MV-4-11 (cell line): ENCODE measurements at regions not wholly inside any gene's neighbourhood (a gene's known extent, or its start where the extent isn't known, plus 50 kb on each side); places are given as distances from the start of the nearest gene placed in this dataset.

Experiments
- DNase-seq: peaks from one replicate; lab custom pipeline; 2025; lab: John Stamatoyannopoulos, UW

DNA sequence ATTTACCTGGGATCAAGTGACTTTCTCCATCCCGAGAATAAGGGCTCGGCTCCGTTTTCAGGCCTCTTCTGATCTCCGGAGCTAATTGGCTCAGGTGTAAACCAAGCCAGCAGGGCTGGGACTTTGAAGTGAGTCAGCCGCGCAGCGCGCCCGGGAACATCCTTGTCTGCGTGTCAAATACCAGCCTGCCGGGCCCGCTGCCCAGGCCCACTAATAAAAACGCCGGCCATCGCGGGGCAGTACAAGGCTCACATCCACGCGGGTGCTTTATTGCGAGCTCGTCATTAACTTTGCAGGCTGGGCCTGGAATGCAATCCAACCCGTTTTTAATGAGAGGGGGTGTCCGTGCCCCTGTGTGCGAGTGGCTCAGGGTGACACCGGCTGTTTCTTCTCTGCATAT, 416.8 kb downstream of the IRX2 start:
- DNase-seq = no peak

- no peak for DNase-seq
Observed at GRCh38 chr5:2333291-2333690, 418.2 kb downstream of the IRX2 start.

GRCh38 chr5:2332521-2332920, 419.0 kb downstream of the IRX2 start:
- DNase-seq = no peak

- DNase-seq = no peak
Observed at GRCh38 chr5:2330325-2331130, 420.9 kb downstream of the IRX2 start.

DNA sequence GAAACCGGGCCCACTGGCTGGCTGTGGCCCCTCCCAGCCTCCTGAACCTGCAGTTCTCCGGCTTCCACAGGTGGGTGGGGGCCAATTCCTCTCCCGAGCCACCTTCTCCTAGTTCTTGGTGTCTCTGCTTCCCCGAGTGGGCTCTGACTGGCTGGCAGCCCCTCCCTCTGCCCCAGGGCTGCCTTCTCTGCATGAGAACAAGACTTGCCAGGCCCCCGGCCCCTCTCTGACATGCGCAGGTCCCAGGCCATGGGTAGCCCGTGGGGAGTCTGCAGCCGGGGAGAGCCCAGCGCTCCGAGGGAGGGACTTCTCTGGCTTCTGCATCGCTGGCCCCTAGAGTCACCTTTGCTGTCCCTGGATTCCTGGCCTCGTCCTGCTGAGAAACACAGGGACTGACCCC, 421.7 kb downstream of the IRX2 start:
- DNase-seq = no peak

- DNase-seq = no peak
Observed at GRCh38 chr5:2326601-2327000, 424.9 kb downstream of the IRX2 start.

- DNase-seq = no peak
Observed at GRCh38 chr5:2324788-2325187, 426.7 kb downstream of the IRX2 start.

DNA sequence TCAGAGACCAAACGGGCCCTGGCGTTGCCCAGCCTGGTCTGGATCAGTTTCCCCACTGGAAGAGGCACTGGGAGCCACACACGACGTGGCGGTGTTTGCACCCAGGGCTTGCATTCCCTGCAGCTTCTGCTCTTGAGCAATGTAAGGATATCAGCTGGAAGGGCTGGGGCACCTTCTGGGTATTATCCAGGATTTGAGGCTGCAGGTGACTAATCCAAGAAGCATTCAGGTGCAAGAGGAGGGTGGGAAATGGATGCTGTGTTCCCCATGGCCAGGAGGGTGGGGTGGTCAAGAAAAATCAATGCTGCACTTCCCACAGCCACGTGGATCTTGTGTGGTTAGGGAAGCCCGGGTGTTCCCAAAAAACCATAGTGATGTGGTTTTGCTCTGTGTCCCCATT, 430.9 kb downstream of the IRX2 start:
- no peak for DNase-seq

DNA sequence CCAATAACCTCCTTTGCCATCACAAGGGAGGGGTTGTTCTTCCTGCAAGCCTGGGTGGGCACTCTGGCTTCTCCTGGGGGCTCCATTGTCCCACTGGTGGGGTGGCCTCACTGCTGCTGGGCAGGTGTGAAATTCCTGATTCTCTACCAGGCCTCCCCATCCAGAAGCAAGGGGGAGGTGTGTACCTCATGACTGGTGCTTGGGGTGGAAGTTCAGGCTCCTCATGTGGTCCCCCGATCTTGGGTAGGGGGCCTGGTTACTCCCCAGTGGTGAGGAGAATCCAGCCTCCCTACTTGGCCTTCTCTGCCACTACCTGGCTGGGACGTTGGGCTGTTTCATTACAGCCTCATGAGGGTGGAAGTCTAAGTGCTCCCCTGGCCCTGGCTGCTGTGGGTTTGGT, 433.9 kb downstream of the IRX2 start:
- no peak for DNase-seq

- DNase-seq = no peak
Observed at GRCh38 chr5:2311851-2312250, 429.1 kb upstream of the IRX4 start.

DNA sequence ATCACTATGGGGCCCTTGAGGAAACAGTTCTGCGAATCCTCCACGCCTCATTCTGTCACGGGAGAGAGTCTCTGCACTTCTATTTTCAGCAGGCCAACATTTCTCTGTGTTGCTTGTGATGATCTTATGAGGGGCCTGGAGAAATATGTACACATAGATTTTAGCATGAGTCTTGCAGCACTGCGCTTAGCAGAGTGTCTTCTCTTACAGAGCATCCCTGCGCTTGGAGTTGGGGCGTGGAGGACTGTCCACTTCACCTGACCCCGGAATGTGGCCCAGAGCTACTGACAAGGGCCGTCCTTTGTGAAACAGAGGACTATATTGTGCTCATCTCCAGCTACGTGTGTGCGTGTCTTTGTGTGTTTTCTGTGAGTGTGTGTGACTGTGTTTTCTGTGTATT, 428.2 kb upstream of the IRX4 start:
- DNase-seq = no peak

- DNase-seq = no peak
Observed at GRCh38 chr5:2307631-2308030, 424.9 kb upstream of the IRX4 start.

- no peak for DNase-seq
Observed at GRCh38 chr5:2306711-2307110, 424.0 kb upstream of the IRX4 start.

DNA sequence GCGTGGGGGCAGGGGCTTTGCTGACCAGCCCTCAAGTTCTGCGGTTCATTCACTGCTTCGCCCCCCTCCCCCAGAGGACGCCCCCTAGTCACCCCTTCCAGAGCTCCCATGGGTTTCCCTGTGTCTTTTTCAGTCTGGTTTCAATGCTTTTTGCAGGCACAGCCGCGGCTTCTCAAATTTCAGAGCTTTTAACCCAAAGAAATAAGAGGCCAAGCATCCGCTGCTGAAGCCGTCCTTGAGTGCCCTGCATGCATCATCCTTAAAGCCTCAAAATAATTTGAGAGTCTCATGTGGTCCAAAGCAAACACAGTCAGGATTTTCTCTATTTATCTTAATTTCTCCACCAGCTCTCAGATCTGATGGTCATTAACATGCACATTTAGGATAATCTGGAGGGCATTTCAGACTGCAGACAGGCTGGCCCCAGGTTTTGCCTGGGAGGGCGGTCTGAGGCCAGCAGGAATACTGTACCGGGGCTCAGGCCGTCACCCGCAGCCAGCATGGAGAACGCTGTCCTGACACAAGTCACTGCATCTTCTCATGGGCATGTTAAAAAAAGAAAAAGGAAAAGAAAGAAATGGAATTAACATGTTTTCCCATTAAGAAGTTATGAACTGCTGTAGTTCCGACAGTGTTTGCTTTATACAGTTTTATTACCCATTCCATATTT, 420.8 kb upstream of the IRX4 start:
- DNase-seq = no peak

DNA sequence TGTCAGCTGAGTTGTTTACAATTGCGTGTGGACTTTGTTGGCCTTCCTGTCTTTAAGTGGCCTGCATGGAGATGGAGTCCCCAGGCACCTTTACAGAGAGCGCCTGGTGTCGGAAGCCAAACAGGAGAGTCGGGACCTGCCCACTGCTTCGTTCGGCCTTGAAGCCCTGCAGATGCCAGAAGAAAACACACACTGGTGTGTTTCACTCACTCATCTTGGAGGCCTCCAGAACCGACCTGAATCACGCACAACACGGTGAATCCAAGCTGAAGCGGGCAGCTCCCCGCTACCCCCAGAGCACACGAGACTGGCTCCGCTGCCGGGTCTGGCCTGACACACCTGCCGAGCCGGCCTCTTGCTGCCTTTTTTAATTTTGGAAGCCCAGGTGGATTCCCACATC, 419.4 kb upstream of the IRX4 start:
- DNase-seq = no peak

DNA sequence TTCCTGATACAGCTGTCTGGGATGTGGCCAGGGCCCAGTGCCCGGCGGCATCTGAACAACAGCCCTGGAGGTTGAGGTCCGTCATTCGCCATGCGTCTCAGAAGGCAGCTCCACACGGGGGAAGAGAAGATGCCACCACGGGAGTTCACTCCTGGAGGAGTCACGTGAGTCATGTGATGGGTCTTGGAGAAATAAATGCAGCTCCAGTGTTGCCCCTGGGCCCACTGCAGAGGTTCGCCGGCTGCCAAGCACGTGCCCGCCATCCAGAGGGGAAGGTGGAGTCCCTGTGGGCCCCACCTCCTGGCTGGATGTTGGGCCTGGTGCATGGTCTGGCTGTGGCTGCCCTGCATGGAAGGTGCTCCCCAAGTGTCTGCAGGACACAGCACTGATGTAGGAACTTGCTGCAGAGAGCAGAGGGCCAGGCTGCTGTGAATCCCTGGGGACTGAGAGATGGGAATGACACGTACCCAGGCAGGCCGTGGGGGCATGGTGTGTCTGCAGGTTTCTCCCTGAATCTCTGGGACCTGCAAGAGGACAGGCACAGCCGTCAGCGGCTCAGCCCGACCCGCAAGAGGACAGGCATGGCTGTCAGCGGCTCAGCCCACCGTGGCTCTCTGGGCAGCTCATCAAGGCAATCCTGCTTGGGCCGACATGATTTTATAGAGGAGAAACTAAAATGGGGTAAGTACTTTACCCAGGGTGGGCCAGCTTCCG, 418.3 kb upstream of the IRX4 start:
- no peak for DNase-seq

GRCh38 chr5:2300421-2300820, 417.7 kb upstream of the IRX4 start:
- DNase-seq = no peak

- no peak for DNase-seq
Observed at GRCh38 chr5:2299388-2300220, 416.9 kb upstream of the IRX4 start.

GRCh38 chr5:2298781-2299180, 416.1 kb upstream of the IRX4 start:
- no peak for DNase-seq

DNA sequence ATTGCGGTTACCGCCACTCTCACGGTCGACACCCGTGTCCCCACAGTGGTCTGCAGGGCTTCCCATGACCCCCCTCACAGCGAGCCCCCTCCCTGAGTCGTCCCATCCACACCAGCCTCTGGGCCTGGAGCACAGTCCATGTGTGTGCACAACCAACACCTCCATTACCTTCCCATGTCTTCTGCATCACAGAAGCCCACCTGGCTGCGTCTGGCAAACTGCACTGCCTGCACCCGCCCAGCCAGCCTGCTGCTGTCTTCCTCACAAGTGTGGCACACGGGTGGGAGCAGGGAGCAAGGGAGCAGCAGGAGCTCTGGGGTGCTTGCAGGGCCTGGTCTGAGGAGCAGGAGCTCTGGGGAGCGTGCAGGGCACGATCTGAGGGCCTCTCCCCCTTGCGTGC, 415.3 kb upstream of the IRX4 start:
- no peak for DNase-seq

GRCh38 chr5:2295476-2295875, 412.8 kb upstream of the IRX4 start:
- no peak for DNase-seq

DNA sequence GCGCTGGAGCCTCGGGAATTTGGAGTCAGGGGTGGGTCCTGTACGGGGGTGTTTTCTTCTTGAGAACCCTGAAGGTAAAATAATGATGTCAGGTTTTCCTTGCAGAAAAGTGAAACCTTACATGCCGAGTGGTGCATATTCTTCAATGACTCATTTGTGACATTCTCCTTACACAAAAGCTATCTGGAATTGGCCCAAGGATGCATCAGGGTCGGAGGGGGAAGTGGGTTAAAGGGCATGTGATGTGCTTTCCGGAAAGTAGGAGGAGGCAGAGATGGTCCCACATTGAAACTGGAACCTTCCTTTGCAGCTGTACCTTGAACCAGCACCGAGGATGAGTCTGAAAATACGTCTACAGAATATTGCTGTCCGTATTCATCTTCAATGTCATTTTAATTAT, 411.2 kb upstream of the IRX4 start:
- DNase-seq = no peak
